Activated effector memory CD4-positive, alpha-beta T cell treated with anti-CD3 and anti-CD28 coated beads, Interleukin-2, amount 50 U/mL, for 16 hours (primary cell): ENCODE measurements at regions not wholly inside any gene's neighbourhood (a gene's known extent, or its start where the extent isn't known, plus 50 kb on each side); places are given as distances from the start of the nearest gene placed in this dataset.
"Not testable (repeated sequence)": the region's sequence is repeated elsewhere in the genome, so short reads cannot be mapped to it uniquely, and the experiment has no call there.

Experiments used
- DNase-seq: peaks from one replicate; pipeline ENCODE4 v3.0.0-alpha.2; 2020

- DNase-seq = no peak
Measured at GRCh38 chr5:174567506-174568141, 156.8 kb upstream of the MSX2 start.

- no peak for DNase-seq
Measured at GRCh38 chr5:174570662-174571061, 153.7 kb upstream of the MSX2 start.

GRCh38 chr5:174571662-174572397 lies 152.6 kb upstream of the MSX2 start:
- DNase-seq = no peak

DNA sequence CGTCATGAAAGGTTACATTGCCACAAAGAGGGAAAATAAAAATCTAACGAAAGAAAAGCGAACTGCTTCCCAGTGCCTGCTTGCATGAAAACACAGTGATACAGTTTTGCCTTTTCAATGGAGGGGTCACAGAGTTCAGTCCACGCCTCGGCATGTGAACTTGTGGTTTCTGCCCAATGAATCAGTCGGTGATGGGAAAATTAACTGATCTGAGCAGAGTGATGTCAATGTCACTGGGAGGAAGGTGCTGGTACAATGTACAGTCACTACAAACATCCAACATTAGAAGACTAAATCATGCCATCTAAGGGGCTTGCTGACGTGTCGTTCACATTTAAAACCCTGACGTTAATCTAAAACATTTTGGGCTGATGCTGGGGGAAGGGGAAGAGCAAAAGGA lies 151.8 kb upstream of the MSX2 start:
- no peak for DNase-seq

- no peak for DNase-seq
Measured at GRCh38 chr5:174573221-174573994, 151.0 kb upstream of the MSX2 start.

GRCh38 chr5:174575043-174575442 lies 149.3 kb upstream of the MSX2 start:
- no peak for DNase-seq

GRCh38 chr5:174576042-174576441 lies 148.3 kb upstream of the MSX2 start:
- DNase-seq = no peak

GRCh38 chr5:174581479-174581878 lies 142.9 kb upstream of the MSX2 start:
- DNase-seq = no peak

DNA sequence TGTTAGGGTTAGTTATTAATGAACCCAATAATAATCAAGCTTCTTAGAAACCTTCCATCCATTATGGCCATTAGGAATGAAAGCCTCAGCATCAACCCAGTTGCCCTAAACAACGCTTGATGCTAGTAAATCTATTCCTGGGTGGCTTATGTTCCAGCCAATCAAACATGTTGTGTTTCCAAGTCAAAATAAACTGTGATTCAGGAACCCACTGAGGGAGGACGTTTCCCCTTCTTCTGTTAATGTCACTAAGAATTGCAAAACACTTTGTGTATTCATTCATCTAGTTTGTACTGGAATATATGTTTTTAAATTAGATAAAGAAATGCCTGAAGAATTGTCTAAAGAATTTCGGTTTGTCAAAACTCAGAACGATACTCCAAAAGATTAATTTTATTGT lies 142.5 kb upstream of the MSX2 start:
- DNase-seq = no peak

- DNase-seq = no peak
Measured at GRCh38 chr5:174583071-174583470, 141.3 kb upstream of the MSX2 start.

GRCh38 chr5:174585472-174585871 lies 138.9 kb upstream of the MSX2 start:
- no peak for DNase-seq

DNA sequence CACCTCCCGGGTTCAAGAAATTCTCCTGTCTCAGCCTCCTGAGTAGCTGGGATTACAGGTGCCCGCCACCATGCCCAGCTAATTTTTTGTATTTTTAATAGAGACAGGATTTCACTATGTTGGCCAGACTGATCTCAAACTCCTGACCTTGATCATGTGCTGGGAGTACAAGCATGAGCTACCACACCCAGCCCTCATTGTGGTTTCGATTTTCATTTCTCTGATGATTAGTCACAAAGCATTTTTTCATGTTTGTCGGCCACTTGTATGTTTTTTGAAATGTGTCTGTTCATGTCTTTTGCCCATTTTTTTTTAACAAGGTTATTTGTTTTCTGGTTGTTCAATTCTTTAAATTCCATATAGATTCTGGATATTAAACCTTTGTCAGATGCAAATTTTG lies 138.2 kb upstream of the MSX2 start:
- not testable (repeated sequence) for DNase-seq

- no peak for DNase-seq
Measured at GRCh38 chr5:174589011-174589410, 135.4 kb upstream of the MSX2 start.

DNA sequence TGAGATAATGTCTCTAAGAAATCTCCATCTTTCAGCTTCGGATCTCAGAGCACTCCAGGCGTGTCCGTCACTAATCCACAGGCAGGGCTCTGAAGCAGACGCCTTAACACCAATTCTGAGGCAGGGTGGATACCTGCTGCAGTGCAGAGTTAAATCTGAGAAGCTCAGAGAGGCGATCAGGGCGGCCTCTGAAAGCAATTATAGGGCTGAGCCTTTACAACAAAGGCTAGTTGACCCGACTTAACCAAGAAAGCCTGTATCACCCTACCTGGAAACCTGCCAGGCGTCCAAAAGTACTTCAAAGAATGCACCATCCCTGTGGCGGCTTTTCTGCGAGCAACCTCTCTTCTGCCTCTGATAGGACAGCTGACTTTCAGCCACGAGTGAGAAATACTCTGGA lies 134.8 kb upstream of the MSX2 start:
- no peak for DNase-seq

GRCh38 chr5:174590820-174591219 lies 133.6 kb upstream of the MSX2 start:
- no peak for DNase-seq

GRCh38 chr5:174596429-174596828 lies 128.0 kb upstream of the MSX2 start:
- no peak for DNase-seq

GRCh38 chr5:174599992-174600391 lies 124.4 kb upstream of the MSX2 start:
- no peak for DNase-seq

DNA sequence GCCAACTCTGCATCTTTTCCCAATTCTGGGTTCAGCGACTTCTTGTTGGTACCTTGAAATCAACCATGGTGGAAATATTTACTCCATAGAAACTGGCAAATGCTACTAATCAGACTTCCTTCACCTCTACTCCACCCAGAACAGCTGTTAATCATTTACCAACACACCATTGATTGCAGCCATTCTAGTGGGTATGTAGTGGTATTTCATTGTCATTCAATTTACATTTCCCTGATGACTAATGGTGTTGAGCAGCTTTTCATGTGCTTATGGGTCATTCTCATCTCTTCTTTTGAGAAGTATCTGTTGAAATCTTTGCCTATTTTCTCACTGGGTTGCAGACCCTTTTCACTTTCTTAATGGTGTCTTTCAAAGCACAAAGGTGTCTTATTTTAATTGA lies 122.4 kb upstream of the MSX2 start:
- no peak for DNase-seq

GRCh38 chr5:174606153-174606552 lies 118.2 kb upstream of the MSX2 start:
- DNase-seq = no peak

DNA sequence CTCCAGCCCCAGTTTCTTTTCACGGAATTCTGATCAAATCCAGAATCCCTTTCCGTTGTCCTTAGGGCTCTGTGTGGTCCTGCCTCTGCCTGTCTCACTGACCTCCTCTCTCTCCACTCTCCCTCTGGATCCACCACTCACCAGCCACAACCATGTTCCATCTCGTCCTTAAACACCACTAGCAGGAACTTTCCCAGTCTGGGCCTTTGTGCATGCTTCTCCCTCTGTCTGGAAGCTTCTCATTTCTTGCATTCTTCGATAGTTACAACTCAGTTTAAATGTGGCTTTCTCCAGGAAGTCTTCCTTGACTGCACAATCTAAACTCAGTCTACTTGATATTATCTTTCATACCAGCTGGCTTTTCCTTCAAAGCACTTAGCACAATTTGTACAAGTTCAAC lies 117.7 kb upstream of the MSX2 start:
- no peak for DNase-seq

- no peak for DNase-seq
Measured at GRCh38 chr5:174607205-174607604, 117.2 kb upstream of the MSX2 start.

GRCh38 chr5:174607916-174608315 lies 116.5 kb upstream of the MSX2 start:
- DNase-seq = no peak

DNA sequence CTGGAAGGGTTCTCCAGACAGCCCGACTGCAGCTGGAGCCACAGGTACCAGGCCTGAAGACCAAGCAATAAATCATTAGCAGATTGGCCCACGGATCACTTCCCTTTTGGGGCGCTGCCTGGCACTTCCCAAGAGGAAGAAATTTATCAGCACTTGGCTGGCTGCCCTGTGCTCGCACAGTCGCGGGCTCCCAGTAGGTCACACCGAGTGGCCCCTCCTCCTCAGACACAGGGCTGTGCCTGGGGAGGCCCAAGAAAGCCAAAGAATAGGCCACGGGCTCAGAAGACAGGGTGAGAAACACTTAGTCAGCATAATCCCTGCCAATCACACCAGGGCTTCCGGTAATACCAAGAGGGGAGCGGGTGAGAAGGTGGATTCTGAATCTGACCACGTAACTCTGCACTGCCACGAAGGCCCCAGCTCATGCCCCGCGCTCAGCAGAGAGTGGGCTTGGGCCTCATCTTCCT lies 115.7 kb upstream of the MSX2 start:
- no peak for DNase-seq

DNA sequence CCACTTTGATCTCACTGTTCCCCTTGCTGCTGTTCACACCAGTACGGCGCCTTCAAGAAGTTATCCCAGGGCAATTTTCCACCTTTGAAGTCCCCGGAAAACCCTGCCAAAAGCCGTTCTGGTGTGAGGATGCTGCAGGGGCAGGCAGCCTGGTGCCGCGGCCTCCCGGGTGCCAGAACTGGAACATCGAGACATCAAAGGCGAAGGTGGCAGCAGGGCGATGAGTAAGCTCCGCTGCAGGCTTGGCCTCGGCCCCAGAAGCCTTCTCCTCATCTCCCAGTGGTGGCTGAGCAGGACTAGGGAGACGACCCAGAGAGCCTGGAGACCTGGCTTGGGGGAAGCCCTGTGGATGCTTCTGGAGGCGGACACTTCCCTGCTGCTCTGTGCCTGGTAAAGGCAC lies 115.3 kb upstream of the MSX2 start:
- no peak for DNase-seq
